HEK293 (cell line): ENCODE measurements at regions not wholly inside any gene's neighbourhood (a gene's known extent, or its start where the extent isn't known, plus 50 kb on each side); places are given as distances from the start of the nearest gene placed in this dataset.

Experiments used
- CTCF ChIA-PET: fragments of 350-600 bp; formaldehyde crosslinking; extraction: SDS; loops from one replicate; lab custom pipeline; 2021; ENCODE audit warnings: antibody characterized with exemption; lab: Yijun Ruan, JAX
- POLR2A ChIA-PET: fragments of 300-600 bp; formaldehyde crosslinking; extraction: SDS; loops from one replicate; lab custom pipeline; 2020; ENCODE audit warnings: antibody characterized with exemption, inconsistent platforms; lab: Yijun Ruan, JAX
- H3K27ac ChIP-seq: fragments of 200-500 bp; sonication (Bioruptor generic); 2 replicates; pipeline ENCODE4 v1.5.1; 2014; ENCODE audit warnings: low read depth, low read length, control low read depth, inconsistent platforms; ENCODE audit errors: extremely low read depth
- H3K36me3 ChIP-seq, 2 experiments: fragments of 200-500 bp in 1 of 2; sonication (Bioruptor generic) in 1 of 2; 1 replicate in 1 of 2; 2 replicates in 1 of 2; pipeline ENCODE4 v1.5.1; 2014 to 2017; ENCODE audit warnings: inconsistent platforms in 2 of 2, low read length in 2 of 2; ENCODE audit not compliant: control insufficient read depth in 2 of 2, insufficient read depth in 1 of 2
- H3K4me1 ChIP-seq: fragments of 200-500 bp; sonication (Bioruptor generic); 2 replicates; pipeline ENCODE4 v1.5.1; 2014; ENCODE audit warnings: mild to moderate bottlenecking, low read length, inconsistent platforms; ENCODE audit not compliant: control insufficient read depth, insufficient read depth
- H3K4me3 ChIP-seq: 2 replicates; pipeline ENCODE4 v1.5.1; 2011; ENCODE audit warnings: low read depth, mild to moderate bottlenecking, control low read depth, low read length, moderate library complexity
- H3K9me3 ChIP-seq: fragments of 200-500 bp; sonication (Bioruptor generic); 2 replicates; pipeline ENCODE4 v1.5.1; 2014; ENCODE audit warnings: low read depth, low read length, inconsistent platforms; ENCODE audit not compliant: control insufficient read depth, insufficient read depth
- BCL11A ChIP-seq: fragments of 450-650 bp; formaldehyde crosslinking; IDR thresholded peaks from 2 replicates; pipeline ENCODE4 v1.5.1; 2016; ENCODE audit warnings: low read depth, missing biosample characterization, missing genetic modification characterization
- HOXD13 ChIP-seq: sonication (generic); formaldehyde crosslinking; IDR thresholded peaks from 2 replicates; pipeline ENCODE4 v1.8.0; 2022; ENCODE audit warnings: missing genetic modification reagents, borderline replicate concordance
- KLF1 ChIP-seq: fragments of 450-650 bp; formaldehyde crosslinking; IDR thresholded peaks from 2 replicates; pipeline ENCODE4 v1.5.1; 2016; ENCODE audit warnings: missing biosample characterization, missing genetic modification characterization
- KLF8 ChIP-seq: fragments of 450-650 bp; formaldehyde crosslinking; IDR thresholded peaks from 2 replicates; pipeline ENCODE4 v1.5.1; 2016; ENCODE audit warnings: missing biosample characterization, missing genetic modification characterization
- MYNN ChIP-seq: fragments of 450-650 bp; formaldehyde crosslinking; IDR thresholded peaks from 2 replicates; pipeline ENCODE4 v1.5.1; 2016; ENCODE audit warnings: missing biosample characterization, missing genetic modification characterization, borderline replicate concordance
- MZF1 ChIP-seq: fragments of 450-650 bp; formaldehyde crosslinking; IDR thresholded peaks from 2 replicates; pipeline ENCODE4 v1.5.1; 2017; ENCODE audit warnings: missing biosample characterization, missing genetic modification characterization, borderline replicate concordance
- SALL2 ChIP-seq: fragments of 450-650 bp; formaldehyde crosslinking; IDR thresholded peaks from 2 replicates; pipeline ENCODE4 v1.5.0; 2017; ENCODE audit warnings: missing biosample characterization, mild to moderate bottlenecking, missing genetic modification characterization, borderline replicate concordance
- SP2 ChIP-seq: fragments of 450-650 bp; formaldehyde crosslinking; IDR thresholded peaks from 2 replicates; pipeline ENCODE4 v1.5.1; 2016; ENCODE audit warnings: missing biosample characterization, missing genetic modification characterization
- TRIM28 ChIP-seq: IDR thresholded peaks from 2 replicates; pipeline ENCODE4 v1.6.1; 2011; ENCODE audit warnings: low read length, control low read depth, borderline replicate concordance
- ZBTB21 ChIP-seq: fragments of 450-650 bp; formaldehyde crosslinking; IDR thresholded peaks from 2 replicates; pipeline ENCODE4 v1.5.1; 2017; ENCODE audit warnings: missing biosample characterization, missing genetic modification characterization
- ZBTB48 ChIP-seq: fragments of 450-650 bp; formaldehyde crosslinking; IDR thresholded peaks from 2 replicates; pipeline ENCODE4 v1.5.1; 2016; ENCODE audit warnings: missing biosample characterization, missing genetic modification characterization
- ZNF10 ChIP-seq: fragments of 450-650 bp; formaldehyde crosslinking; IDR thresholded peaks from 2 replicates; pipeline ENCODE4 v1.5.1; 2017; ENCODE audit warnings: missing biosample characterization, missing genetic modification characterization
- ZNF112 ChIP-seq: fragments of 450-650 bp; formaldehyde crosslinking; IDR thresholded peaks from 2 replicates; pipeline ENCODE4 v1.5.0; 2017; ENCODE audit warnings: missing biosample characterization, missing genetic modification characterization
- ZNF140 ChIP-seq: fragments of 450-650 bp; formaldehyde crosslinking; IDR thresholded peaks from 2 replicates; pipeline ENCODE4 v1.5.1; 2016; ENCODE audit warnings: missing biosample characterization, missing genetic modification characterization
- ZNF174 ChIP-seq: fragments of 450-650 bp; formaldehyde crosslinking; IDR thresholded peaks from 2 replicates; pipeline ENCODE4 v1.5.0; 2017; ENCODE audit warnings: missing biosample characterization, mild to moderate bottlenecking, missing genetic modification characterization
- ZNF2 ChIP-seq: fragments of 450-650 bp; formaldehyde crosslinking; IDR thresholded peaks from 2 replicates; pipeline ENCODE4 v1.5.1; 2016; ENCODE audit warnings: missing biosample characterization, missing genetic modification characterization
- ZNF211 ChIP-seq: fragments of 450-650 bp; formaldehyde crosslinking; IDR thresholded peaks from 2 replicates; pipeline ENCODE4 v1.5.1; 2016; ENCODE audit warnings: low read depth, missing biosample characterization, missing genetic modification characterization
- ZNF391 ChIP-seq: fragments of 450-650 bp; formaldehyde crosslinking; IDR thresholded peaks from 2 replicates; pipeline ENCODE4 v1.5.1; 2016; ENCODE audit warnings: low read depth, missing biosample characterization, missing genetic modification characterization, borderline replicate concordance
- ZNF404 ChIP-seq: fragments of 450-650 bp; formaldehyde crosslinking; IDR thresholded peaks from 2 replicates; pipeline ENCODE4 v1.5.1; 2017; ENCODE audit warnings: missing biosample characterization, missing genetic modification characterization
- ZNF549 ChIP-seq: fragments of 450-650 bp; IDR thresholded peaks from 2 replicates; pipeline ENCODE4 v1.5.1; 2018; ENCODE audit warnings: missing biosample characterization, missing genetic modification characterization, mild to moderate bottlenecking, inconsistent platforms, moderate library complexity
- ZNF623 ChIP-seq: fragments of 450-650 bp; formaldehyde crosslinking; IDR thresholded peaks from 2 replicates; pipeline ENCODE4 v1.5.1; 2016; ENCODE audit warnings: missing biosample characterization, missing genetic modification characterization
- ZNF624 ChIP-seq: fragments of 450-650 bp; formaldehyde crosslinking; IDR thresholded peaks from 2 replicates; pipeline ENCODE4 v1.5.1; 2017; ENCODE audit warnings: missing biosample characterization, missing genetic modification characterization
- ZNF658 ChIP-seq: fragments of 450-650 bp; formaldehyde crosslinking; IDR thresholded peaks from 2 replicates; pipeline ENCODE4; 2016; ENCODE audit warnings: missing biosample characterization, missing genetic modification characterization
- ZNF660 ChIP-seq: fragments of 450-650 bp; IDR thresholded peaks from 2 replicates; pipeline ENCODE4 v1.5.1; 2018; ENCODE audit warnings: missing biosample characterization, mild to moderate bottlenecking, missing genetic modification characterization
- ZNF664 ChIP-seq: fragments of 450-650 bp; formaldehyde crosslinking; IDR thresholded peaks from 2 replicates; pipeline ENCODE4 v1.5.1; 2016; ENCODE audit warnings: missing biosample characterization, missing genetic modification characterization
- ZNF701 ChIP-seq: fragments of 450-650 bp; formaldehyde crosslinking; IDR thresholded peaks from 2 replicates; pipeline ENCODE4 v1.5.1; 2016; ENCODE audit warnings: missing biosample characterization, missing genetic modification characterization
- ZNF707 ChIP-seq: fragments of 450-650 bp; formaldehyde crosslinking; IDR thresholded peaks from 2 replicates; pipeline ENCODE4 v1.5.1; 2016; ENCODE audit warnings: missing biosample characterization, missing genetic modification characterization
- ZNF777 ChIP-seq: fragments of 450-650 bp; formaldehyde crosslinking; IDR thresholded peaks from 2 replicates; pipeline ENCODE4 v1.5.1; 2017; ENCODE audit warnings: missing biosample characterization, missing genetic modification characterization, borderline replicate concordance
- ZNF843 ChIP-seq: fragments of 450-650 bp; formaldehyde crosslinking; IDR thresholded peaks from 2 replicates; pipeline ENCODE4 v1.5.1; 2016; ENCODE audit warnings: missing biosample characterization, missing genetic modification characterization
- TF ChIP-seq, protein P1 (sequence below): fragments of 450-650 bp; formaldehyde crosslinking; IDR thresholded peaks from 2 replicates; pipeline ENCODE4 v1.5.1; 2016; ENCODE audit warnings: missing biosample characterization, missing genetic modification characterization
- TF ChIP-seq, protein P2 (sequence below): fragments of 450-650 bp; formaldehyde crosslinking; IDR thresholded peaks from 2 replicates; pipeline ENCODE4 v1.5.1; 2017; ENCODE audit warnings: missing biosample characterization, missing genetic modification characterization
- TF ChIP-seq, protein P3 (sequence below): fragments of 450-650 bp; formaldehyde crosslinking; IDR thresholded peaks from 2 replicates; pipeline ENCODE4 v1.5.1; 2016; ENCODE audit warnings: missing biosample characterization, missing genetic modification characterization
- TF ChIP-seq, protein P4 (sequence below): fragments of 450-650 bp; formaldehyde crosslinking; IDR thresholded peaks from 2 replicates; pipeline ENCODE4 v1.5.1; 2016; ENCODE audit warnings: missing biosample characterization, missing genetic modification characterization
- TF ChIP-seq, protein P5 (sequence below): fragments of 450-650 bp; formaldehyde crosslinking; IDR thresholded peaks from 2 replicates; pipeline ENCODE4 v1.5.1; 2017; ENCODE audit warnings: missing biosample characterization, missing genetic modification characterization

DNA sequence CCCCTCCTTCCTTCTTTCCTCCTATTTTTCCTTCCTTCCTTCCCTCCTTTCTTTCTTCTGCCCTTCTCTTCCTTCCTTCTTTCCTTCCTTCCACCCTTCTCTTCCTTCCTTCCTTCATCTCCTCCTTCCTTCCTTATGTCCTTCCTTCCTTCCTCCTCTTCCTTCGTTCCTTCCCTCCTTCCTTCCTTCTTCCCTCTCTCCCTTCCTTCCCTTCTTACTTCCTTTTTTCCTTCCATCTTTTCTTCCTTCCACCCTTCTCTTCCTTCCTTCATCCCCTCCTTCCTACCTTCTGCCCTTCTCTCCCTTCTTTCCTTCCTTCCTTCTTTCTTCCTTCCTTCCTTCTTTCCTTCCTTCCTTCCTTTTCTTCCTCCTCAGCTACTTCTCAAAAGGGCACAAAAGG is 287.3 kb upstream of the ZNF507 start:
- ChIA-PET POLR2A (no interaction called here), CTCF (interaction anchor here (0.7 to 1.9 kb wide), 2 partner anchors 16 to 1375 kb away, joined by 3 to 5 read pairs; no protein-coding TSS in a partner anchor)
- no peak overlapping the region for H3K27ac ChIP-seq
- no peaks in the 10 kb centered on the region for H3K4me1 ChIP-seq
- H3K36me3 ChIP-seq, result no peaks in the 10 kb centered on the region; a peak in 1 of 3 replicates
- no peaks in the 10 kb centered on the region for H3K9me3 ChIP-seq
- no peak overlapping the region for H3K4me3 ChIP-seq
- no peak for TF ChIP-seq ZNF707 (tag by site-specific recombination)
- TF ChIP-seq ZNF10 (tag by site-specific recombination), result no peak
- TF ChIP-seq MZF1 (tag by site-specific recombination), result no peak
- TF ChIP-seq, protein P1, sequence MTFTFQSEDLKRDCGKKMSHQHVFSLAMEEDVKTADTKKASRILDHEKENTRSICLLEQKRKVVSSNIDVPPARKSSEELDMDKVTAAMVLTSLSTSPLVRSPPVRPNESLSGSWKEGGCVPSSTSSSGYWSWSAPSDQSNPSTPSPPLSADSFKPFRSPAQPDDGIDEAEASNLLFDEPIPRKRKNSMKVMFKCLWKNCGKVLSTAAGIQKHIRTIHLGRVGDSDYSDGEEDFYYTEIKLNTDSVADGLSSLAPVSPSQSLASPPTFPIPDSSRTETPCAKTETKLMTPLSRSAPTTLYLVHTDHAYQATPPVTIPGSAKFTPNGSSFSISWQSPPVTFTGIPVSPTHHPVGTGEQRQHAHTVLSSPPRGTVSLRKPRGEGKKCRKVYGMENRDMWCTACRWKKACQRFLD (tag by site-specific recombination), result 0 out of 2 replicates have a peak, but pooled peaks have one; percentile 52
- TF ChIP-seq HOXD13, result no peak
- TF ChIP-seq, protein P2, sequence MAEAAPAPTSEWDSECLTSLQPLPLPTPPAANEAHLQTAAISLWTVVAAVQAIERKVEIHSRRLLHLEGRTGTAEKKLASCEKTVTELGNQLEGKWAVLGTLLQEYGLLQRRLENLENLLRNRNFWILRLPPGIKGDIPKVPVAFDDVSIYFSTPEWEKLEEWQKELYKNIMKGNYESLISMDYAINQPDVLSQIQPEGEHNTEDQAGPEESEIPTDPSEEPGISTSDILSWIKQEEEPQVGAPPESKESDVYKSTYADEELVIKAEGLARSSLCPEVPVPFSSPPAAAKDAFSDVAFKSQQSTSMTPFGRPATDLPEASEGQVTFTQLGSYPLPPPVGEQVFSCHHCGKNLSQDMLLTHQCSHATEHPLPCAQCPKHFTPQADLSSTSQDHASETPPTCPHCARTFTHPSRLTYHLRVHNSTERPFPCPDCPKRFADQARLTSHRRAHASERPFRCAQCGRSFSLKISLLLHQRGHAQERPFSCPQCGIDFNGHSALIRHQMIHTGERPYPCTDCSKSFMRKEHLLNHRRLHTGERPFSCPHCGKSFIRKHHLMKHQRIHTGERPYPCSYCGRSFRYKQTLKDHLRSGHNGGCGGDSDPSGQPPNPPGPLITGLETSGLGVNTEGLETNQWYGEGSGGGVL, result no peak
- no peak for TF ChIP-seq ZNF843 (tag by site-specific recombination)
- TF ChIP-seq, protein P3, sequence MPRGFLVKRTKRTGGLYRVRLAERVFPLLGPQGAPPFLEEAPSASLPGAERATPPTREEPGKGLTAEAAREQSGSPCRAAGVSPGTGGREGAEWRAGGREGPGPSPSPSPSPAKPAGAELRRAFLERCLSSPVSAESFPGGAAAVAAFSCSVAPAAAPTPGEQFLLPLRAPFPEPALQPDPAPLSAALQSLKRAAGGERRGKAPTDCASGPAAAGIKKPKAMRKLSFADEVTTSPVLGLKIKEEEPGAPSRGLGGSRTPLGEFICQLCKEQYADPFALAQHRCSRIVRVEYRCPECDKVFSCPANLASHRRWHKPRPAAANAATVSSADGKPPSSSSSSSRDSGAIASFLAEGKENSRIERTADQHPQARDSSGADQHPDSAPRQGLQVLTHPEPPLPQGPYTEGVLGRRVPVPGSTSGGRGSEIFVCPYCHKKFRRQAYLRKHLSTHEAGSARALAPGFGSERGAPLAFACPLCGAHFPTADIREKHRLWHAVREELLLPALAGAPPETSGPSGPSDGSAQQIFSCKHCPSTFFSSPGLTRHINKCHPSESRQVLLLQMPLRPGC (tag by site-specific recombination), result no peak
- no peak for TF ChIP-seq ZBTB21 (tag by site-specific recombination)
- no peak for TF ChIP-seq ZNF623 (tag by site-specific recombination)
- TF ChIP-seq ZNF211 (tag by site-specific recombination), result no peak
- no peak for TF ChIP-seq ZNF404 (tag by site-specific recombination)
- TF ChIP-seq ZNF664 (tag by site-specific recombination), result no peak
- no peak for TF ChIP-seq ZNF391 (tag by site-specific recombination)
- TF ChIP-seq KLF8 (tag by site-specific recombination), result no peak
- TF ChIP-seq TRIM28, result no peak
- TF ChIP-seq, protein P4, sequence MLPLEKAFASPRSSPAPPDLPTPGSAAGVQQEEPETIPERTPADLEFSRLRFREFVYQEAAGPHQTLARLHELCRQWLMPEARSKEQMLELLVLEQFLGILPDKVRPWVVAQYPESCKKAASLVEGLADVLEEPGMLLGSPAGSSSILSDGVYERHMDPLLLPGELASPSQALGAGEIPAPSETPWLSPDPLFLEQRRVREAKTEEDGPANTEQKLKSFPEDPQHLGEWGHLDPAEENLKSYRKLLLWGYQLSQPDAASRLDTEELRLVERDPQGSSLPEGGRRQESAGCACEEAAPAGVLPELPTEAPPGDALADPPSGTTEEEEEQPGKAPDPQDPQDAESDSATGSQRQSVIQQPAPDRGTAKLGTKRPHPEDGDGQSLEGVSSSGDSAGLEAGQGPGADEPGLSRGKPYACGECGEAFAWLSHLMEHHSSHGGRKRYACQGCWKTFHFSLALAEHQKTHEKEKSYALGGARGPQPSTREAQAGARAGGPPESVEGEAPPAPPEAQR (tag by site-specific recombination), result no peak
- 0 out of 2 replicates have a peak, but pooled peaks have one; percentile 29 for TF ChIP-seq ZNF140
- no peak for TF ChIP-seq KLF1
- 0 out of 2 replicates have a peak, but pooled peaks have one; percentile 84 for TF ChIP-seq ZNF658 (tag by site-specific recombination)
- no peak for TF ChIP-seq ZNF112
- TF ChIP-seq ZNF2, result no peak
- no peak for TF ChIP-seq ZNF549 (tag by site-specific recombination)
- TF ChIP-seq ZNF777, result peak; percentile 66
- no peak for TF ChIP-seq MYNN (tag by site-specific recombination)
- peak; percentile 34; the same call in 1 of the 2 replicates for TF ChIP-seq ZNF701
- TF ChIP-seq, protein P5, sequence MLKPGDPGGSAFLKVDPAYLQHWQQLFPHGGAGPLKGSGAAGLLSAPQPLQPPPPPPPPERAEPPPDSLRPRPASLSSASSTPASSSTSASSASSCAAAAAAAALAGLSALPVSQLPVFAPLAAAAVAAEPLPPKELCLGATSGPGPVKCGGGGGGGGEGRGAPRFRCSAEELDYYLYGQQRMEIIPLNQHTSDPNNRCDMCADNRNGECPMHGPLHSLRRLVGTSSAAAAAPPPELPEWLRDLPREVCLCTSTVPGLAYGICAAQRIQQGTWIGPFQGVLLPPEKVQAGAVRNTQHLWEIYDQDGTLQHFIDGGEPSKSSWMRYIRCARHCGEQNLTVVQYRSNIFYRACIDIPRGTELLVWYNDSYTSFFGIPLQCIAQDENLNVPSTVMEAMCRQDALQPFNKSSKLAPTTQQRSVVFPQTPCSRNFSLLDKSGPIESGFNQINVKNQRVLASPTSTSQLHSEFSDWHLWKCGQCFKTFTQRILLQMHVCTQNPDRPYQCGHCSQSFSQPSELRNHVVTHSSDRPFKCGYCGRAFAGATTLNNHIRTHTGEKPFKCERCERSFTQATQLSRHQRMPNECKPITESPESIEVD (tag by site-specific recombination), result no peak
- no peak for TF ChIP-seq ZNF660 (tag by site-specific recombination)
- TF ChIP-seq SP2 (tag by site-specific recombination), result no peak
- TF ChIP-seq ZNF624, result no peak
- no peak for TF ChIP-seq BCL11A (tag by site-specific recombination)
- no peak for TF ChIP-seq ZNF174 (tag by site-specific recombination)
- no peak for TF ChIP-seq ZBTB48 (tag by site-specific recombination)
- TF ChIP-seq SALL2, result 0 out of 2 replicates have a peak, but pooled peaks have one; percentile 79
